Ovary (tissue), 7 donors: ENCODE measurements at regions not wholly inside any gene's neighbourhood (a gene's known extent, or its start where the extent isn't known, plus 50 kb on each side); places are given as distances from the start of the nearest gene placed in this dataset.

Source experiments
- DNase-seq, 5 donors: peaks; one replicate each; pipeline ENCODE4 v3.0.0-alpha.2; 2019 to 2020
- H3K27ac ChIP-seq, 2 donors: fragments of 200-600 bp; one replicate each; pipeline versions ENCODE4 v1.5.1 to v1.8.0; 2019 to 2022
- H3K27me3 ChIP-seq: fragments of 200-600 bp; one replicate; pipeline ENCODE4 v1.8.0; 2022
- H3K36me3 ChIP-seq: fragments of 200-600 bp; sonication (generic); one replicate; pipeline ENCODE4 v1.5.1; 2019
- H3K4me1 ChIP-seq: one replicate; pipeline ENCODE4 v1.8.1; 2013; ENCODE audit warnings: mild to moderate bottlenecking, moderate library complexity; ENCODE audit not compliant: insufficient read depth
- H3K4me3 ChIP-seq: fragments of 200-600 bp; sonication (generic); one replicate; pipeline ENCODE4 v1.5.1; 2017
- H3K9me3 ChIP-seq, 2 donors: fragments of 200-600 bp in 1 of 2; sonication (generic) in 1 of 2; one replicate each; pipeline versions ENCODE4 v1.5.1 to v1.8.1; 2013 to 2019; ENCODE audit warnings: mild to moderate bottlenecking in 1 of 2, moderate library complexity in 1 of 2
- CTCF ChIP-seq, 3 donors: fragments of 450-650 bp in 2 of 3; fragments of 200-600 bp in 1 of 3; IDR thresholded peaks; one replicate each; pipeline versions ENCODE4 v1.5.1 to v1.8.0; 2016 to 2022; ENCODE audit warnings: antibody characterized with exemption in 3 of 3, mild to moderate bottlenecking in 1 of 3
- EP300 ChIP-seq: sonication (generic); formaldehyde crosslinking; IDR thresholded peaks from one replicate; pipeline ENCODE4 v1.6.1; 2017; ENCODE audit warnings: antibody characterized with exemption
- POLR2A ChIP-seq: fragments of 450-650 bp; IDR thresholded peaks from one replicate; pipeline ENCODE4 v1.6.1; 2017; ENCODE audit warnings: antibody characterized with exemption, mild to moderate bottlenecking, moderate library complexity
- WGBS, 3 donors: extraction: QIAGEN DNeasy Blood & Tissue Kit in 1 of 3; methylation state at CpG; one replicate each; pipeline versions ENCODE4 v1.1.5 to v1.1.7; 2013 to 2017; 5-methylcytosine and 5-hydroxymethylcytosine counted together
- intact Hi-C, 4 donors: fragments of 100-400 bp; cut with DNase I; formaldehyde crosslinking; loops; one replicate each; pipeline versions ENCODE4 v1.11.0 to v1.15.1; 2022 to 2023
- donor health status: DM: no; HTN: no; CAD: no; lungs with moderate emphysema.
- donor health status: DM: no; HTN: no; CAD: no.
- donor health status: Bipolar disorder and iron deficiency.
- donor health status: DM: no; HTN: no; CAD: no.
- donor health status: DM: yes; HTN: yes; CAD: no.

- intact Hi-C loops = no loop called here
- no peak overlapping the region for H3K27ac ChIP-seq
- DNase-seq = no peak
- no peaks in the 10 kb centered on the region for H3K4me1 ChIP-seq
- TF ChIP-seq CTCF (IDR thresholded peaks at IDR 0.05) (no peak), POLR2A (no peak), EP300 (no peak)
- WGBS, 3 donors = 74 to 90% (median 90%) methylated on average over 1 of the region's 1 CpG
- no peak overlapping the region for H3K4me3 ChIP-seq
- no peaks in the 10 kb centered on the region for H3K36me3 ChIP-seq
- H3K9me3 ChIP-seq = no peaks in the 10 kb centered on the region
- no peaks in the 10 kb centered on the region for H3K27me3 ChIP-seq
These were observed 414.6 kb upstream of the HS3ST1 start for GRCh38 chr4:11843340-11843739.

GRCh38 chr4:11842620-11843263 is 414.0 kb upstream of the HS3ST1 start:
- no peak for DNase-seq
- 96 to 100% (median 99%) methylated on average over 1 of the region's 1 CpG for WGBS, 3 donors

GRCh38 chr4:11839889-11840288 is 411.2 kb upstream of the HS3ST1 start:
- Histone ChIP-seq H3K36me3 (no peaks in the 10 kb centered on the region), H3K4me3 (no peak overlapping the region), H3K4me1 (no peaks in the 10 kb centered on the region), H3K27me3 (no peaks in the 10 kb centered on the region), H3K9me3 (no peaks in the 10 kb centered on the region), H3K27ac (no peak overlapping the region)
- DNase-seq = no peak
- intact Hi-C loops = no loop called here
- TF ChIP-seq CTCF (IDR thresholded peaks at IDR 0.05) (no peak), POLR2A (no peak), EP300 (no peak)

More at GRCh38 chr4:11842620-11843263, 414.0 kb upstream of the HS3ST1 start:
- no peak for TF ChIP-seq EP300
- no peak for TF ChIP-seq POLR2A
- no peak for TF ChIP-seq CTCF (IDR thresholded peaks at IDR 0.05)
- Histone ChIP-seq H3K36me3 (no peaks in the 10 kb centered on the region), H3K27ac (no peak overlapping the region), H3K27me3 (no peaks in the 10 kb centered on the region), H3K9me3 (no peaks in the 10 kb centered on the region), H3K4me3 (no peak overlapping the region), H3K4me1 (no peaks in the 10 kb centered on the region)
- intact Hi-C loops = no loop called here

GRCh38 chr4:11831739-11832138 is 403.0 kb upstream of the HS3ST1 start:
- DNase-seq = no peak
- Histone ChIP-seq H3K27me3 (no peaks in the 10 kb centered on the region), H3K4me3 (no peak overlapping the region), H3K9me3 (no peaks in the 10 kb centered on the region), H3K27ac (no peak overlapping the region), H3K4me1 (peaks cover 2% of the 10 kb centered on the region), H3K36me3 (no peaks in the 10 kb centered on the region)
- intact Hi-C loops = no loop called here
- TF ChIP-seq POLR2A (no peak), EP300 (no peak), CTCF (IDR thresholded peaks at IDR 0.05) (no peak)
- 7 to 16% (median 9%) methylated on average over 5 of the region's 5 CpGs for WGBS, 3 donors
